H1 (cell line): ENCODE measurements at regions not wholly inside any gene's neighbourhood (a gene's known extent, or its start where the extent isn't known, plus 50 kb on each side); places are given as distances from the start of the nearest gene placed in this dataset.

Experiments
- CTCF ChIA-PET: fragments of 300-600 bp; sonication (Branson Sonifier 250); formaldehyde crosslinking; loops from one replicate; lab custom pipeline; 2021; ENCODE audit not compliant: partially characterized antibody; lab: Charles Lee
- POLR2A ChIA-PET: fragments of 300-600 bp; sonication (Branson Sonifier 250); formaldehyde crosslinking; loops from one replicate; lab custom pipeline; 2021; ENCODE audit warnings: inconsistent platforms; ENCODE audit not compliant: partially characterized antibody; lab: Charles Lee
- DNase-seq, 2 experiments: peaks; one replicate each; pipeline versions ENCODE4 v3.0.0 to v3.0.0-alpha.2; 2010 to 2022; ENCODE audit warnings: low spot score in 2 of 2, low read depth in 1 of 2, mixed read lengths in 1 of 2
- FAIRE-seq: peaks from 2 replicates; lab custom pipeline; 2011; peaks lifted over from hg19 to GRCh38; lab: Jason Lieb, UNC
- H2AFZ ChIP-seq: 2 replicates; pipeline ENCODE4 v1.8.1; 2012; ENCODE audit warnings: low read length, inconsistent platforms
- H2AK5ac ChIP-seq: 2 replicates; pipeline ENCODE4 v1.6.1; 2013; ENCODE audit warnings: low read depth, low read length
- H2BK120ac ChIP-seq: replicated peaks from 2 replicates; pipeline ENCODE3; 2013; ENCODE audit warnings: low read depth, low read length, inconsistent platforms
- H2BK12ac ChIP-seq: 2 replicates; pipeline ENCODE4 v1.6.1; 2013; ENCODE audit warnings: low read depth, low read length
- H2BK15ac ChIP-seq: 2 replicates; pipeline ENCODE4 v1.6.1; 2013; ENCODE audit warnings: low read length
- H2BK20ac ChIP-seq: 2 replicates; pipeline ENCODE4 v1.6.1; 2013; ENCODE audit warnings: low read length
- H2BK5ac ChIP-seq: 2 replicates; pipeline ENCODE4 v1.6.1; 2013; ENCODE audit warnings: low read depth, low read length
- H3K14ac ChIP-seq: 2 replicates; pipeline ENCODE4 v1.6.1; 2013; ENCODE audit warnings: inconsistent platforms; ENCODE audit not compliant: insufficient read length
- H3K18ac ChIP-seq: 2 replicates; pipeline ENCODE4 v1.6.1; 2013; ENCODE audit warnings: low read length; ENCODE audit errors: extremely low read depth
- H3K23ac ChIP-seq: 2 replicates; pipeline ENCODE4 v1.6.1; 2013; ENCODE audit warnings: inconsistent platforms; ENCODE audit not compliant: insufficient read length
- H3K23me2 ChIP-seq: 2 replicates; pipeline ENCODE4 v1.6.1; 2013; ENCODE audit warnings: low read depth, low read length
- H3K27ac ChIP-seq: 2 replicates; pipeline ENCODE4 v1.6.1; 2011; ENCODE audit warnings: low read depth, low read length, inconsistent platforms
- H3K27me3 ChIP-seq, 4 experiments: replicated peaks in 1 of 4; 1 replicate in 1 of 4; 2 replicates in 3 of 4; pipeline versions ENCODE4 v1.6.1 to v1.8.1; 2011 to 2013; ENCODE audit warnings: low read length in 3 of 4, mild to moderate bottlenecking in 3 of 4, inconsistent platforms in 2 of 4, mixed read lengths in 2 of 4, moderate library complexity in 1 of 4; ENCODE audit not compliant: control insufficient read depth in 3 of 4, insufficient read depth in 3 of 4; ENCODE audit errors: extremely low read depth in 1 of 4
- H3K36me3 ChIP-seq, 4 experiments: 2 replicates each; pipeline versions ENCODE4 v1.6.1 to v1.8.1; 2011 to 2013; ENCODE audit warnings: mild to moderate bottlenecking in 4 of 4, low read length in 3 of 4, moderate library complexity in 2 of 4, control low read depth in 1 of 4, inconsistent platforms in 1 of 4; ENCODE audit not compliant: insufficient read depth in 4 of 4, control insufficient read depth in 2 of 4
- H3K4ac ChIP-seq: replicated peaks from 2 replicates; pipeline ENCODE3; 2013; ENCODE audit warnings: low read length, low read depth, mixed read lengths, inconsistent platforms; ENCODE audit not compliant: insufficient read length
- H3K4me1 ChIP-seq, 4 experiments: replicated peaks in 1 of 4; 1 replicate in 1 of 4; 2 replicates in 3 of 4; pipeline versions ENCODE4 v1.6.1 to v1.8.1; 2011 to 2013; ENCODE audit warnings: low read length in 3 of 4, inconsistent platforms in 2 of 4, mixed read lengths in 1 of 4; ENCODE audit not compliant: insufficient read depth in 4 of 4, control insufficient read depth in 3 of 4
- H3K4me2 ChIP-seq, 2 experiments: 2 replicates each; pipeline versions ENCODE4 v1.6.1 to v1.8.1; 2011 to 2013; ENCODE audit warnings: low read depth in 2 of 2, low read length in 2 of 2, control low read depth in 1 of 2, inconsistent platforms in 1 of 2, mild to moderate bottlenecking in 1 of 2; ENCODE audit not compliant: insufficient read depth in 1 of 2
- H3K4me3 ChIP-seq, 4 experiments: fragments of 200-600, 300-600 bp in 1 of 4; sonication (generic), shearing (Covaris generic), sonication (Bioruptor Twin) in 1 of 4; 2 replicates each; pipeline versions ENCODE4 v1.5.1 to v1.8.1; 2011 to 2016; ENCODE audit warnings: low read length in 4 of 4, low read depth in 3 of 4, control low read depth in 2 of 4, inconsistent platforms in 2 of 4, mild to moderate bottlenecking in 2 of 4, mixed read lengths in 1 of 4, moderate library complexity in 1 of 4; ENCODE audit not compliant: insufficient read depth in 2 of 4; ENCODE audit errors: extremely low read depth in 1 of 4
- H3K56ac ChIP-seq: replicated peaks from 2 replicates; pipeline ENCODE3; 2013; ENCODE audit warnings: low read depth, mild to moderate bottlenecking, mixed read lengths, low read length, inconsistent platforms; ENCODE audit not compliant: insufficient read length
- H3K79me1 ChIP-seq: 2 replicates; pipeline ENCODE4 v1.6.1; 2013; ENCODE audit warnings: low read depth, low read length, control low read depth
- H3K79me2 ChIP-seq, 2 experiments: 2 replicates each; pipeline versions ENCODE4 v1.6.1 to v1.8.1; 2012 to 2013; ENCODE audit warnings: low read length in 2 of 2, mild to moderate bottlenecking in 2 of 2, inconsistent platforms in 1 of 2; ENCODE audit not compliant: insufficient read depth in 2 of 2, control insufficient read depth in 1 of 2
- H3K9ac ChIP-seq, 4 experiments: replicated peaks in 1 of 4; 1 replicate in 1 of 4; 2 replicates in 3 of 4; pipeline versions ENCODE4 v1.6.1 to v1.8.1; 2011 to 2013; ENCODE audit warnings: low read depth in 3 of 4, low read length in 3 of 4, control low read depth in 2 of 4, mild to moderate bottlenecking in 2 of 4, moderate library complexity in 2 of 4, inconsistent platforms in 1 of 4; ENCODE audit errors: extremely low read depth in 1 of 4
- H3K9me3 ChIP-seq, 2 experiments: 2 replicates each; pipeline versions ENCODE4 v1.6.1 to v1.8.1; 2012 to 2013; ENCODE audit warnings: mild to moderate bottlenecking in 2 of 2, moderate library complexity in 2 of 2, control low read depth in 1 of 2, inconsistent platforms in 1 of 2, low read depth in 1 of 2, low read length in 1 of 2, mixed read lengths in 1 of 2; ENCODE audit not compliant: insufficient read depth in 2 of 2
- H4K20me1 ChIP-seq, 2 experiments: replicated peaks in 1 of 2; 2 replicates each; pipeline versions ENCODE3 to v1.8.1; 2011 to 2013; ENCODE audit warnings: inconsistent platforms in 2 of 2, low read length in 2 of 2, mild to moderate bottlenecking in 1 of 2; ENCODE audit not compliant: insufficient read depth in 2 of 2, control insufficient read depth in 1 of 2
- H4K5ac ChIP-seq: 2 replicates; pipeline ENCODE4 v1.6.1; 2013; ENCODE audit warnings: low read length, low read depth, mixed read lengths, inconsistent platforms; ENCODE audit not compliant: insufficient read length
- H4K8ac ChIP-seq: 2 replicates; pipeline ENCODE4 v1.8.0; 2013; ENCODE audit warnings: mild to moderate bottlenecking, moderate library complexity, low read length, inconsistent platforms; ENCODE audit not compliant: insufficient read depth; ENCODE audit errors: extremely low read depth
- H4K91ac ChIP-seq: replicated peaks from 2 replicates; pipeline ENCODE3; 2013; ENCODE audit warnings: low read length, mixed read lengths, inconsistent platforms; ENCODE audit not compliant: insufficient read length
- SP2 ChIP-seq: IDR thresholded peaks from 2 replicates; pipeline ENCODE4 v1.6.1; 2012; ENCODE audit warnings: mild to moderate bottlenecking, low read length, inconsistent platforms
- ZNF274 ChIP-seq: IDR thresholded peaks from 2 replicates; pipeline ENCODE4 v1.7.0; 2012; ENCODE audit warnings: low read length, borderline replicate concordance; ENCODE audit errors: extremely low read depth
- WGBS, 2 experiments: shearing (Covaris generic) in 1 of 2; methylation state at CpG; one replicate each; pipeline versions ENCODE4 v1.1.6 to v1.1.7; 2013 to 2015; ENCODE audit warnings: low lambda C conversion rate in 2 of 2, mixed read lengths in 2 of 2, inconsistent platforms in 1 of 2, low coverage in 1 of 2, missing lambda C conversion rate in 1 of 2; ENCODE audit not compliant: insufficient replicate concordance in 2 of 2, insufficient coverage in 1 of 2, insufficient read length in 1 of 2; ENCODE audit errors: extremely low coverage in 1 of 2, missing lambda C conversion rate in 1 of 2; 5-methylcytosine and 5-hydroxymethylcytosine counted together
- TF ChIP-seq, protein P1 (sequence below): IDR thresholded peaks from 2 replicates; pipeline ENCODE4 v1.6.1; 2011; ENCODE audit warnings: low read length, improper control_type of control experiment

DNA sequence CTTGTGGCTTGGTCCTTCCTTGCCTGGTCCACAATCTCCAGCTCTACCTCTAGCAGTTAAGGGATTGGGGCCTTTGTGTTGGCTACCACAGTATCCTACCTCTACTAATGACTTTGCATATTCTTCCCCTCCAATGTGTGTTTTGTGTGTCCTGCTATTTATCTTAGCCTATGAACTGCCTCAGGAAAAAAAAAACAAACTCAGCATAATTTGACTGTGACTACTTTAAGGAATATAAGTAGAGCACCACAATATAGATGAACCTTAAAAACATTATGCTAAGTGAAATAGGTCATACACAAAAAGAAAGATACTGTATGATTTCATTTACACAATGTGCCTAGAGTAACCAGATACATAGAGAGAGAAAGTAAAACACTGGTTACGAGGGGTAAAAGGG is 61.3 kb upstream of the PTPN13 start:
- Histone ChIP-seq H3K4me3 (no peak overlapping the region), H3K56ac (no peak overlapping the region), H3K79me1 (no peaks in the 10 kb centered on the region), H2BK120ac (no peak overlapping the region), H2BK5ac (no peak overlapping the region), H3K4ac (no peak overlapping the region), H4K8ac (no peak overlapping the region), H3K4me1 (no peaks in the 10 kb centered on the region), H4K20me1 (no peaks in the 10 kb centered on the region), H3K23me2 (no peaks in the 10 kb centered on the region), H3K4me2 (no peak overlapping the region), H3K18ac (no peak overlapping the region), H2AFZ (no peak overlapping the region), H3K9ac (no peak overlapping the region), H2BK20ac (no peak overlapping the region), H2BK15ac (no peak overlapping the region), H3K23ac (no peak overlapping the region), H3K14ac (no peak overlapping the region), H4K91ac (no peak overlapping the region), H3K36me3 (no peaks in the 10 kb centered on the region; a peak in 1 of 8 replicates), H2AK5ac (no peak overlapping the region), H3K27me3 (no peaks in the 10 kb centered on the region), H3K27ac (no peak overlapping the region), H3K9me3 (no peaks in the 10 kb centered on the region)
- FAIRE-seq (no peak), DNase-seq (no peak)
- CTCF ChIA-PET: interaction anchor here (1.4 kb wide), 1 partner anchor 12 kb away, joined by 3 read pairs; no protein-coding TSS in a partner anchor
- WGBS, 2 experiments: 83% methylated on average over 1 of the region's 1 CpG; no CpG with 5 or more reads in 1 of the 2 experiments
- POLR2A ChIA-PET: no interaction called here
- TF ChIP-seq ZNF274 (no peak), SP2 (no peak)
- TF ChIP-seq, protein P1, sequence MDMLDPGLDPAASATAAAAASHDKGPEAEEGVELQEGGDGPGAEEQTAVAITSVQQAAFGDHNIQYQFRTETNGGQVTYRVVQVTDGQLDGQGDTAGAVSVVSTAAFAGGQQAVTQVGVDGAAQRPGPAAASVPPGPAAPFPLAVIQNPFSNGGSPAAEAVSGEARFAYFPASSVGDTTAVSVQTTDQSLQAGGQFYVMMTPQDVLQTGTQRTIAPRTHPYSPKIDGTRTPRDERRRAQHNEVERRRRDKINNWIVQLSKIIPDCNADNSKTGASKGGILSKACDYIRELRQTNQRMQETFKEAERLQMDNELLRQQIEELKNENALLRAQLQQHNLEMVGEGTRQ: no peak
- TF ChIP-seq, all 59 proteins: peak for 0
- no peak overlapping the region for H4K5ac ChIP-seq
- no peaks in the 10 kb centered on the region for H3K79me2 ChIP-seq
- no peak overlapping the region for H2BK12ac ChIP-seq
